HG03378 (cell line): ENCODE measurements at regions not wholly inside any gene's neighbourhood (a gene's known extent, or its start where the extent isn't known, plus 50 kb on each side); places are given as distances from the start of the nearest gene placed in this dataset.
A peak's percentile ranks its signal among the peaks of the same experiment; 100 is the strongest.

Source experiments
- ATAC-seq: cut with Tn5 transposase; IDR thresholded peaks from one replicate; pipeline ENCODE4 v1.9.1; 2021; ENCODE audit warnings: mild to moderate bottlenecking, moderate library complexity; ENCODE audit not compliant: unreplicated experiment

- no peak for ATAC-seq
These were observed 96.2 kb upstream of the SIRPA start for GRCh38 chr20:1798982-1799381.

- ATAC-seq: no peak
These were observed 101.4 kb upstream of the SIRPA start for GRCh38 chr20:1793821-1794220.

GRCh38 chr20:1792274-1792673 lies 102.9 kb upstream of the SIRPA start:
- ATAC-seq: no peak

GRCh38 chr20:1790386-1790785 lies 104.8 kb upstream of the SIRPA start:
- ATAC-seq: no peak

- ATAC-seq: no peak
These were observed 107.2 kb upstream of the SIRPA start for GRCh38 chr20:1788044-1788443.

- no peak for ATAC-seq
These were observed 108.7 kb upstream of the SIRPA start for GRCh38 chr20:1786486-1786885.

- ATAC-seq: no peak
These were observed 110.6 kb upstream of the SIRPA start for GRCh38 chr20:1784586-1784985.

- no peak for ATAC-seq
These were observed 112.0 kb upstream of the SIRPA start for GRCh38 chr20:1783245-1783644.

- ATAC-seq: no peak
These were observed 113.0 kb upstream of the SIRPA start for GRCh38 chr20:1782181-1782580.

GRCh38 chr20:1779567-1779966 lies 115.6 kb upstream of the SIRPA start:
- no peak for ATAC-seq

- ATAC-seq: no peak
These were observed 116.9 kb upstream of the SIRPA start for GRCh38 chr20:1778338-1778737.

GRCh38 chr20:1777476-1777820 lies 117.8 kb upstream of the SIRPA start:
- ATAC-seq: no peak

- ATAC-seq: peak; percentile 58
These were observed 118.3 kb upstream of the SIRPA start for GRCh38 chr20:1776681-1777475.

GRCh38 chr20:1775117-1775516 lies 117.5 kb upstream of the SIRPG start:
- no peak for ATAC-seq

GRCh38 chr20:1774479-1774878 lies 116.9 kb upstream of the SIRPG start:
- ATAC-seq: no peak

- no peak for ATAC-seq
These were observed 116.2 kb upstream of the SIRPG start for GRCh38 chr20:1773816-1774215.

GRCh38 chr20:1769491-1769890 lies 111.9 kb upstream of the SIRPG start:
- no peak for ATAC-seq

GRCh38 chr20:1766731-1767130 lies 109.2 kb upstream of the SIRPG start:
- ATAC-seq: no peak

- no peak for ATAC-seq
These were observed 106.8 kb upstream of the SIRPG start for GRCh38 chr20:1764136-1765033.

- no peak for ATAC-seq
These were observed 104.0 kb upstream of the SIRPG start for GRCh38 chr20:1761598-1761997.

- ATAC-seq: no peak
These were observed 103.5 kb upstream of the SIRPG start for GRCh38 chr20:1761116-1761515.

GRCh38 chr20:1758765-1759164 lies 101.2 kb upstream of the SIRPG start:
- no peak for ATAC-seq
